CD4-positive, alpha-beta T cell treated with Interleukin-15 for 4 hours (primary cell): ENCODE measurements at regions not wholly inside any gene's neighbourhood (a gene's known extent, or its start where the extent isn't known, plus 50 kb on each side); places are given as distances from the start of the nearest gene placed in this dataset.
"Not testable (repeated sequence)": the region's sequence is repeated elsewhere in the genome, so short reads cannot be mapped to it uniquely, and the experiment has no call there.

Experiments
- DNase-seq: peaks from one replicate; pipeline ENCODE4 v3.0.0-alpha.2; 2020; ENCODE audit warnings: low spot score

DNA sequence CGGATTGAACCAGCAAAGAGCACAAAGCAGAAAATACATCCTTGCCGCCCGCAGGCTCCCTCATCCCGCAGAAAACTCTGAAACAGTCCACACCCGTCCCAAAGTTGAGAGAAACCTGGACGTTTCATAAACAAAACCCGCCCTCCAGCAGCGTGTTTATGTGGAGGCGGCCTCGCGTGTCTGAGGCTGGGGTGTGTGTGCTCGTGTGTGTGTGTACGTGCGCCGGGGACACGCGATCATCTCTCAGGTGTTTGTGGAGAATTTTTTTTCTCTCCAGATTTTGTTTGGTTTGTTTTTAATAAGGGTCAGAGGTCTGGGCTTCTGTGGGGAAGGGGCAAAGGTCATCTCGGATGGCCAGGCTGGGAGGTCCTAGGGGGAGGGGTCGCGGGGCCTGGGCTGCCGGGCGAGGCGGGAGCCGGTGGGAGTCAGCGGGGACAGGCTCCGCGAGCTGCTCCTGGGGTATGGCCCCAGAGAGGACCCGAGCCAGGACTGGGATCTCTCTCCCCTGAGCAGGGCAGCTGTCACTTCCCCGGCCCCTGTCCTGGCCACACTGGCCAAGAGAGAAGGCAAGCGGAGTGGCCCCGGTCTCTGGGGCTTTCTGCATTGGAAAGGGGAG, 206.4 kb downstream of the C9orf50 start:
- peak; percentile 56 for DNase-seq

DNA sequence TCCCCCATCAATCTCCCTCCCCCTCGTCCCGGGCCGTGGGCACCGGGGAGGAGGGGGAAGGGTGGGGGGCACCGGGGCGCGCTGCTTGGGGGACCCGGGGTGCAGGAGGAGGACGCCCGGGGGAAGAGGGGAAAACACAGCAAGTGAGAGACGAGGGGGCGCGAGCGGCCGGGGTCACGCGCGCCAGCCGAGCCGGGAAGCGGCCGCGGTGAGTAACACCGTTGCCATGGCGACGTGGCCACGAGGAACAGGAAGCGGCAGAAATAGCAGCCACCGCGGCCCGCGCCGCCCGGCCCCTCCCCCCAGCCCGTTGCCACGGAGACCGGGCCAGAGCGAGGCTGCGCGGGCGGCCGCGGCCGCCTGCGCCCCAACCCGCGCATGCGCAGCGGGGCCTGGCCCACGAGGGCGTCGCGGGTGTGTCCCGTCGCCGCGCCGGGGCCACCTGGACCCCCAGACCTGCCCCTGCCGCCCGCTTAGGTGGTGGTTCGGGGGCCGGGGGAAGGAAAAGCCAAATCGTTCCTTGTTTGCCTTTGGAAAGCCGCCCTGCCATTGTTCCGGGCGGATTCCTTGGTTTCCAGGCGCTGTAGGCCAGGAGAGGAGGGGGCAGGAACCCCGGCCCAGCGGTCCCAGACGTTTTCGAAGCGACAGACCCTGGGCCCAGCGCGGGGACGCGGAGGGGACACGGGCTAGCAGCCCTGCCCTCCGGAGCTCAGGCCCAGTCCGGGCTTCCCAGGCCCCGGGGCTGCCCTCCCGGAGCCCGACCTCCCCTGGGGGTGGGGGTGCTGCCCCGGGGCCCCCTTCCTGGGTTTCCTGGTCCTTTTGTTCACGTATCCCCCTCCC, 207.1 kb downstream of the C9orf50 start:
- peak; percentile 98 for DNase-seq

DNA sequence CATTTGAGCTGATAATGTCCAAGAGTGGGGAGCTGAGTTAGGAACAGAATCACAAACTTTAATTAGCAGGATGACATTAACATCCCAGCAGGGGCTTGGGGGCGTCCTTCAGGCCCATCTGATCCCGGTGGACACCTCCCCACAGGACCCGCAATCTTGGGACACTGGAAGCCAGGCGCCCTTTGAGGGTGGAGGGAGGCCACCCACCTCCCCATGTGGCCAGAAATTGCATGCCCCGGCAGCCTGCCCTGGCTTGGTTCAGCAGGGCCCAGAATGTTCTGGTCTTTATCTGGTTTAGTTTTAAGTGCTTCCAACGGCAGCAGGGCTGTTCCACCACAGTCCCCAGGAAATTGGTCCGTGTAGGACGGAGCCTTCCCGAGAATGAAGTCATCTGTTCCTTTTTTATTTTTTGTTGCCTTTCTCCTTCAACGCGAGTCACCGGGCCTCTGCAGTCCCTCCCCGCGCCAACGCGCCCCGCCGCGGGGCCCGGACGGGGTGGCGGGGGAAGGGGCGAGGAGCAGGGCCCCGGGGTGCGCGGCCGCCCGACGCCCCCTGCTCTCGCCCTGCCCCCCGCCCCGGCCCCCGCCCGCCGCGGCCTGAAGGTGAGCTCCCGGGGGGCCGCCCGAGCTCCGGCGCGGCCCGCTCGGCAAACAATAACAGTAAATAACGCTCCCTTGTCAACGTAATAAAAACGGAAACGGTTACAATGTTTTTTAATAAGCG, 207.9 kb downstream of the C9orf50 start:
- peak; percentile 61 for DNase-seq

DNA sequence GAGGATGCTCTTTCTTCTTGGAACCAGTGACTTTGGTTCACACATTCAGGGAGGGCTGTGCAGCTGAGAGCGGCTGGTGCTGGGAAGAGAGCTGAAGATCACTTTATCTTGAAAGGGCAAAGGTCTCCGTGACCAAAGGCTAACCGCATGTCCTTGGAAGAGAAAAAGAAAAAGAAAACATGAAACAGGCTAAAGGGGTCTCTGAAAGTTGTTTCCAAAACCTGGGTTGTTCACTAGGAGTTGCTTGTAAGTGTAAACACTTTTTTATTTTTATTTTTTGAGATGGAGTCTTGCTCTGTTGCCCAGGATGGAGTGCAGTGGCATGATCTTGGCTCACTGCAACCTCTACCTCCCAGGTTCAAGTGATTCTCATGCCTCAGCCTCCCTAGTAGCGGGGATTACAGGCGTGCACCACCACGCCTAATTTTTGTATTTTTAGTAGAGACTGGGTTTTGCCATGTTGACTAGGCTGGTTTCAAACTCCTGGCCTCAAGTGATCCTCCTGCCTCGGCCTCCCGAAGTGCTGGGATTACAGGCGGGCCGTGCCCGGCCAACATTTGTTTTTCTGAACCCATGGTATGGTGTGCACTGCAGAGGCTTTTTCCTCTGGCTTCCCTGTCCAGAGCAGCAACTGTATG, 208.6 kb downstream of the C9orf50 start:
- DNase-seq: not testable (repeated sequence)

- no peak for DNase-seq
Measured at GRCh38 chr9:129411501-129412175, 209.3 kb downstream of the C9orf50 start.

GRCh38 chr9:129410226-129410625, 210.7 kb downstream of the C9orf50 start:
- DNase-seq: no peak

- no peak for DNase-seq
Measured at GRCh38 chr9:129408535-129409215, 212.2 kb downstream of the C9orf50 start.

DNA sequence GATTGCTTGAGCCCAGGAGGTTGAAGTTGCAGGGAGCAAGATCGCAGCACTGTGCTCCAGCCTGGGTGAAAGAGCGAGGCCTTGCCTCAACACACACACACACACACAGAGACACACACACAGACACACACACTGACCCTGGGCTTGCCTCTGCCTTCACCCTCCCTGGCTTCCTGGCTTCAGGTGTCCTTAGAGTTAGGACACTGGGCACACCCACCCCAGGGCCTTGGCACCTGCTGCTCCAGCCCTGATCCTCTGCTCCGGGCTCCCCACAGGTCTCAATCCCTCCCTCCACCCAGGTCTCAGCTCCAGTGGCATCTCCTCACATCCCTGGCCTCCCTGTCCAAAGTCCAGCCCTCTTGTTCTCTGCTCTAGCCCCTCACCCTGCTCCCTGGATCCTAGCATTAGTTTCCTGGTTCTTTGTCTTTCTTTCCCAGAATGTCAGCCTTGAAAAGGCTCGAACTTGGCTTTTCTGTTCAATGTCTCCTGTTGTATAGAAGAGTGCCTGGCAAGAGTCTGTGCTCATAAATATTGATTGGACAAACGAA, 212.9 kb downstream of the C9orf50 start:
- no peak for DNase-seq

GRCh38 chr9:129406278-129407225, 214.3 kb downstream of the C9orf50 start:
- no peak for DNase-seq

DNA sequence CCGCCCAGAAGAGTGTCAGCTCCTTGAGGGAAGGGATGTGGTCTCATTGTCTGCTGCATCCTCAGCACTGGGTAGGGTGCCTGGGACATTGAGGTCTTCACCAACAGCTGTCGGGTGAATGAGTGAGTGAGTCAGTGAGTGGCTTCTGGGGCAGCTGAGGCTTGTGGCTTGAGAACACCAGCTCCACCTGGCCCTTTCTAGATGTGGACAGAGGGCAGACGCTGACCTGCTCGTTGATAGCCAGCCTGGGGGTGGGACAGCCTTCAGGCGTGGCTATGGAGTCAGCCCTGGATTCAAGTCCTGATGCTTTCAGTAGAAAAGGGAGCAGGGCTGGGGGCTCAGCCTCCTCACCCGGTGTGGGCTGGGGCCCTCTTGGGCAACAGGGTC, 215.1 kb downstream of the C9orf50 start:
- DNase-seq: no peak

DNA sequence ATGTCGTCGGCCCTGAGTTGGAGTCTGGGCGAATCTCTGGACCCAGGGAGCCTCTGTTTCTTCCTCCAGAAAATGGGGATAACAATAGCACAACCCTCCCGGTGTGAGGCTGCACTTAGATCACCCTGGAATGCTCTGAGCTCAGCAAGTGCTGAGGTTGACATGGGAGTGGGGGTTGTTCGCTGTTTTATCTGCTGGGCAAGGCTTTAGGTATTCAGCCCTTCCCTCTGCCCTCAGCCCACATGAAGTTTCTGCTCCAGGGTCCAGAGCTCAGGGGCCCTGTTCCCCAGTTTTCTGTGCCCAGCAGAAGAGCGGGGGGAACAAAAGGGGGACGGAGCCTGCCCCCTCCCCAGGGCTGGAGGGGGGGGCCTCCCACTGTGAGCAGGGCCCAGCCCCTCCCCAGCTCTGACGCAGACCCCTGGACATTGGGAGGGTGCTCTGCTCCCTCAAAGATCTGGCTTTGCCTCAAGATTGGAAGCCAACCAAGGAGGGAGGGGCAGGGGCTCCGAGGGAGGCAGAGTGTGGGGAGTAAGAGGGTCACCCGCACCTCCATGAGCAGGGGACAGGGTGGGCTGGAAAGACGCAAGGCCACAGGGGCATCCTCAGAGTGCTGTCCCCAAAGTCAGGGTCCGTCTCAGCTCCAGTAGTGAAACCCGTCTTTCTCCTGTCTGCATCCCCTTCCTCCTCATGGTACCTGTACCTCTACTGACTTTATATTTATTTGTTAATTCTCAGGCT, 215.6 kb downstream of the C9orf50 start:
- no peak for DNase-seq

GRCh38 chr9:129404621-129405020, 216.3 kb downstream of the C9orf50 start:
- no peak for DNase-seq

- DNase-seq: no peak
Measured at GRCh38 chr9:129403779-129404620, 216.9 kb downstream of the C9orf50 start.

GRCh38 chr9:129402931-129403778, 217.7 kb downstream of the C9orf50 start:
- DNase-seq: no peak

DNA sequence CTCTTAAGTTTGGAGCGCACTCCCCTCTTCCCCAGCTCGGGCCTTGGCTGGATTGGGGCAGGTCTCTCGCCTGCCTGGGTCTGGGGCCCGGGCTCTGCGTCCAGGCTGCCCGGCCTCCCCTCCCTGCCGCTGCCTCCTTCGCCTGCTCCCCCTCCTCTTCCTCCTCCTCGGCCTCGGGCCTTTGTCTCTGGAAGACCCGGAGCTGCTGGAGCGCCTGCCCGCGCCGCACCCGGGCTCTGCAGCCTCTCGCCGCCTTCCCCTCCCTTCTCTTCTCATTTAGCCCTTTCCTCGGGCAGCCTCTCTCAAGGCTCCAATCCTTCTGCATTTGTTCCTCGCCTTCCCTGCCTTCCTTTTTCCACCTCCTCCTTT, 218.5 kb downstream of the C9orf50 start:
- no peak for DNase-seq

- no peak for DNase-seq
Measured at GRCh38 chr9:129401623-129402370, 219.1 kb downstream of the C9orf50 start.
